ENCODE measurements at regions not wholly inside any gene's neighbourhood (a gene's known extent, or its start where the extent isn't known, plus 50 kb on each side); places are given as distances from the start of the nearest gene placed in this dataset.

GRCh38 chr7:3234051-3234450, 67.0 kb upstream of the SDK1 start:
- no peak for TF ChIP-seq CTCF (IDR thresholded peaks at IDR 0.05)
- no peak for TF ChIP-seq POLR2A (IDR thresholded peaks at IDR 0.05)
